Fibroblast of pulmonary artery (primary cell): ENCODE measurements at regions not wholly inside any gene's neighbourhood (a gene's known extent, or its start where the extent isn't known, plus 50 kb on each side); places are given as distances from the start of the nearest gene placed in this dataset.

ENCODE experiments used
- DNase-seq: peaks from one replicate; pipeline ENCODE4 v3.0.0-alpha.2; 2010; ENCODE audit warnings: low read depth
- H3K4me3 ChIP-seq: replicated peaks from 2 replicates; pipeline ENCODE4 v1.5.1; 2011; ENCODE audit warnings: low read depth, mild to moderate bottlenecking, control low read depth, low read length, moderate library complexity
- TF ChIP-seq, protein P1 (sequence below): IDR thresholded peaks from 2 replicates; pipeline ENCODE4 v1.5.1; 2011; ENCODE audit warnings: mild to moderate bottlenecking, control low read depth, low read length, inconsistent platforms; ENCODE audit errors: missing control alignments

DNA sequence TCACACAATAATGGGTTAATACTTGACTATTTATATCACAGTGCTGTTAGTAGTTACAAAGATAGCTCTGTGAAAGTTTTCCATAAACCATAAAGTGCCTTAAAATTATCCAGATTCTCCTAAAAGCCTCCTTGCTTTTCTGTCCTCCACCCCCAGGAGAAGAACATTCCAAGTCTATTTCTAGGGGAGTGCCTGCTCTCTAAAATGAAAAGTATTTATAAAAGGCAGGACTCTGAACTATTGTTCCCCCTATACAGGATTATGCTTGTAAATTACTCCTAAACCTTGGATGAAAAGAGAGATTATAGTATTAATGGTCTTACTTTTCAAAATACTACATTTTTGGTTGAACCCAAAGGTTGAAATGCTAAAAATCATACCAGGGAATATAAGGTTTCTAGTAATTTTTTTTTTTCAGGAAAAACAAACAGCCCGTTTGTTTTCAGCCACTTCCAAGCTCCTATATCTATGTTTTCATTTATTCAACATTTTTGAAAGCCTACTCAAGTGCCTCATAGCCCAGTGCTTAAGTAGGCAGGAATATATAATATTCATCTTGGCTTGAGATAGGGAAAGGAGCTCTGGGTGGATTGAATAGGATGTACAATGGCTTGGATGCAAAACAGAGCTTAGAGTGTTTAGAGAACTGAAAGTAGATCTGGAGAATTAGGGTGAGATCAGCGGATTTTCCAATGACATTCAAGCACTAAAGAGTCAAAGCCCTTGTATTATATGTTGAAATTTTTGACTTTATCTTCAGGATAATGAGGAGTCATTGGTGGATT is 320.7 kb downstream of the GPR37 start:
- DNase-seq = no peak
- TF ChIP-seq, protein P1, sequence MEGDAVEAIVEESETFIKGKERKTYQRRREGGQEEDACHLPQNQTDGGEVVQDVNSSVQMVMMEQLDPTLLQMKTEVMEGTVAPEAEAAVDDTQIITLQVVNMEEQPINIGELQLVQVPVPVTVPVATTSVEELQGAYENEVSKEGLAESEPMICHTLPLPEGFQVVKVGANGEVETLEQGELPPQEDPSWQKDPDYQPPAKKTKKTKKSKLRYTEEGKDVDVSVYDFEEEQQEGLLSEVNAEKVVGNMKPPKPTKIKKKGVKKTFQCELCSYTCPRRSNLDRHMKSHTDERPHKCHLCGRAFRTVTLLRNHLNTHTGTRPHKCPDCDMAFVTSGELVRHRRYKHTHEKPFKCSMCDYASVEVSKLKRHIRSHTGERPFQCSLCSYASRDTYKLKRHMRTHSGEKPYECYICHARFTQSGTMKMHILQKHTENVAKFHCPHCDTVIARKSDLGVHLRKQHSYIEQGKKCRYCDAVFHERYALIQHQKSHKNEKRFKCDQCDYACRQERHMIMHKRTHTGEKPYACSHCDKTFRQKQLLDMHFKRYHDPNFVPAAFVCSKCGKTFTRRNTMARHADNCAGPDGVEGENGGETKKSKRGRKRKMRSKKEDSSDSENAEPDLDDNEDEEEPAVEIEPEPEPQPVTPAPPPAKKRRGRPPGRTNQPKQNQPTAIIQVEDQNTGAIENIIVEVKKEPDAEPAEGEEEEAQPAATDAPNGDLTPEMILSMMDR = no peak
- no peak overlapping the region for H3K4me3 ChIP-seq

- no peak for DNase-seq
- TF ChIP-seq, protein P1 = no peak
- no peak overlapping the region for H3K4me3 ChIP-seq
These were observed 321.8 kb downstream of the GPR37 start for GRCh38 chr7:124443762-124444161.

DNA sequence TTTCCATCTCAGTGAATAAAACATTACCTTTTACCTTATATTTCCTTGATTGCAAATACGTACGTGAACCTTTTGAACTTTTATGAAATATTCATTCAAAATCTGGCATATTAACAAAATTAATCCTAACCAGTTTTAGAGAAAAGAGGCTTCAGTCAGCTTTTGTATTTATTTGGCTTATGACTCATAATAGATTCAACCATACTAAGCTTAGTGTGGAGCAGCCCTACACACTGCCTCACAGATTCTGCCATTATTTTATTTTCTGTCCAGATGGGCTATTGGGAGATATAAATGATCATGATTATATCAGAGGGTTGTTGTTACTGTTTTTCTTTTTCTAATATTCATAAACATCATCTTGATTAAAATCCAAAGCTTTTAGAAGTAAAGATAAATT is 325.5 kb downstream of the GPR37 start:
- no peak overlapping the region for H3K4me3 ChIP-seq
- TF ChIP-seq, protein P1 = no peak
- no peak for DNase-seq

DNA sequence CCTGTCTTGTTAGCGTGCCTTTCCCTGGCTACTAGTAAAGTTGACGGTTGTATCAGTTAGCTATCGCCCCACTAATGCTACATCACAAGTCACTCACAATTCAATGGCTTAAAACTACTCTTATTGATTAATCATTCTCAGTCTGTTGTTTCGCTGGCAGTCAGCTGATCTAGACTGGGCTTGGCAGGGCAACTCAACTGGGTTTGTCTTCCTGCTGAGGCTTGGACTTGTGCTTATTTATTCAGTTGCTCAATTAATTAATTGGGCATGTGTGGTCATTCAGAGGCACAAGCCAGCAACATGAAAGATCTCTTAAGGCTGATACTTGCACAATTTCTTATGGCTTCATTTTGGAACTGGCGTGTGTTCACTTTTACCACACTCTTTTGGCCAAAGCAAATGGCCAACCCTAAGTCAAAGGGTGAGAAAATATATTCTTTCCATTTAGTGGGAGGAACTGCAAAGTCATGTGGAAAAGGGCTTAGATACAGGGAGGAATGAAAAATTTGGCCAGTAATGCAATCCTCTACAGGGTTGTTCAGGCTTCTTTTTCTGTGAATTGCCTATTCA is 333.5 kb downstream of the GPR37 start:
- TF ChIP-seq, protein P1 = no peak
- no peak overlapping the region for H3K4me3 ChIP-seq
- DNase-seq = no peak

- no peak overlapping the region for H3K4me3 ChIP-seq
- TF ChIP-seq, protein P1 = no peak
- DNase-seq = no peak
These were observed 335.7 kb downstream of the GPR37 start for GRCh38 chr7:124429923-124430322.

DNA sequence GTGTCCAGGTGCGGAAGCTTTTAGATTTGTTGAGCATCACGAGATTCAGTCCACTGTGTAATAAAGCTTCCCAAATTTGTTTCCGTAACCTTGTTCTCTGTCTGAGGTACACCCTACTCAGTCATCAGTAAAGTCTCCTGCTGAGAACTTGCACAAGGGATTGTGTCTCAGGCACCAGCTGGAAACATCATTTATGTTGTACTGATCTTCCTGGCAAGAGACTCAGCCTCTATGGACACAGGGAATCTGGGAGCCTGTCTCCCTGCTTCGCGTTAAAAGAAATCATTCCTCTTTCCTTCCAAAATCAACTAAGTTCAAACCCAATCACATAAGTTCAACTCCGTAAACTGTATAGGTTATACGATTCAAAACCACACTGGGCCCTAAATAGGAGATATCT is 336.8 kb downstream of the GPR37 start:
- TF ChIP-seq, protein P1 = no peak
- no peak for DNase-seq
- H3K4me3 ChIP-seq = no peak overlapping the region

- TF ChIP-seq, protein P1 = no peak
- no peak overlapping the region for H3K4me3 ChIP-seq
- no peak for DNase-seq
These were observed 339.0 kb downstream of the GPR37 start for GRCh38 chr7:124426621-124427020.
